A673 (cell line): ENCODE measurements at regions not wholly inside any gene's neighbourhood (a gene's known extent, or its start where the extent isn't known, plus 50 kb on each side); places are given as distances from the start of the nearest gene placed in this dataset.

Experiments used
- BruUV-seq: library from RNA; stranded (reverse); fragments of 400-500 nt; replicated peaks from 2 replicates; lab custom pipeline; 2021; lab: Mats Ljungman, UMichigan
- CTCF ChIA-PET: fragments of 300-600 bp; sonication (Branson Sonifier 250); formaldehyde crosslinking; loops from one replicate; lab custom pipeline; 2022; ENCODE audit warnings: antibody characterized with exemption; lab: Charles Lee
- POLR2A ChIA-PET: fragments of 300-600 bp; sonication (Branson Sonifier 250); formaldehyde crosslinking; loops from one replicate; lab custom pipeline; 2022; ENCODE audit warnings: antibody characterized with exemption; ENCODE audit not compliant: low non-redundant PET; lab: Charles Lee
- DNase-seq: peaks from one replicate; pipeline ENCODE4 v3.0.0-alpha.2; 2015; ENCODE audit warnings: low spot score
- H3K27ac ChIP-seq: fragments of 200-600 bp; sonication (generic); 2 replicates; pipeline ENCODE4 v1.5.1; 2016; ENCODE audit warnings: mixed run types, low read depth, mild to moderate bottlenecking, mixed read lengths, antibody characterized with exemption, low read length; ENCODE audit not compliant: poor library complexity, severe bottlenecking
- H3K27me3 ChIP-seq: fragments of 200-600 bp; sonication (generic); replicated peaks from 2 replicates; pipeline ENCODE4 v1.6.1; 2017; ENCODE audit warnings: mixed run types, low read depth, mild to moderate bottlenecking, mixed read lengths, antibody characterized with exemption, low read length; ENCODE audit not compliant: insufficient read depth, poor library complexity
- H3K36me3 ChIP-seq: fragments of 200-600 bp; sonication (generic); 2 replicates; pipeline ENCODE4 v1.6.1; 2016; ENCODE audit warnings: mixed run types, mild to moderate bottlenecking, mixed read lengths, antibody characterized with exemption, low read length; ENCODE audit not compliant: insufficient read depth, poor library complexity, severe bottlenecking
- H3K4me1 ChIP-seq: fragments of 200-600 bp; sonication (generic); 2 replicates; pipeline ENCODE4 v1.6.1; 2017; ENCODE audit warnings: mixed run types, mild to moderate bottlenecking, mixed read lengths, antibody characterized with exemption, low read length; ENCODE audit not compliant: insufficient read depth, poor library complexity, severe bottlenecking
- H3K4me3 ChIP-seq: fragments of 200-600 bp; sonication (generic); 2 replicates; pipeline ENCODE4 v1.5.1; 2016; ENCODE audit warnings: low read depth, mixed run types, mild to moderate bottlenecking, mixed read lengths, low read length; ENCODE audit not compliant: poor library complexity, severe bottlenecking
- H3K9me3 ChIP-seq: fragments of 200-600 bp; sonication (generic); 2 replicates; pipeline ENCODE4 v1.6.1; 2016; ENCODE audit warnings: mixed run types, low read depth, mild to moderate bottlenecking, mixed read lengths, antibody characterized with exemption, low read length; ENCODE audit not compliant: poor library complexity, severe bottlenecking
- CTCF ChIP-seq: fragments of 300-800, 200-600 bp; sonication (generic); conservative IDR thresholded peaks from 2 replicates; pipeline ENCODE4 v1.5.1; 2017; ENCODE audit warnings: low read depth, mild to moderate bottlenecking, antibody characterized with exemption, low read length, moderate library complexity, mixed read lengths
- EZH2 ChIP-seq: fragments of 200-600 bp; sonication (generic); IDR thresholded peaks from 2 replicates; pipeline ENCODE4 v1.6.1; 2017; ENCODE audit warnings: borderline replicate concordance, low read depth, mild to moderate bottlenecking, mixed read lengths, antibody characterized with exemption, low read length; ENCODE audit not compliant: poor library complexity, severe bottlenecking
- intact Hi-C: fragments of 100-400 bp; cut with micrococcal nuclease; formaldehyde crosslinking; loops from one replicate; pipeline ENCODE4 v1.10.0; 2022; ENCODE audit not compliant: unreplicated experiment

GRCh38 chr3:25272090-25272489 lies 156.0 kb upstream of the RARB start:
- ChIA-PET CTCF (no interaction called here), POLR2A (no interaction called here)
- BruUV-seq: no TSS peak
- intact Hi-C loops: no loop called here
- no peaks in the 10 kb centered on the region for H3K4me1 ChIP-seq
- DNase-seq: no peak
- TF ChIP-seq CTCF: no peak
- no peaks in the 10 kb centered on the region for H3K36me3 ChIP-seq
- no peak overlapping the region for H3K27ac ChIP-seq
- no peak overlapping the region for H3K4me3 ChIP-seq
- H3K27me3 ChIP-seq: no peaks in the 10 kb centered on the region
- no peaks in the 10 kb centered on the region for H3K9me3 ChIP-seq

- BruUV-seq: no TSS peak
- intact Hi-C loops: no loop called here
- ChIA-PET CTCF (no interaction called here), POLR2A (no interaction called here)
- Histone ChIP-seq H3K36me3 (no peaks in the 10 kb centered on the region), H3K4me1 (no peaks in the 10 kb centered on the region), H3K9me3 (no peaks in the 10 kb centered on the region), H3K4me3 (no peak overlapping the region), H3K27me3 (no peaks in the 10 kb centered on the region), H3K27ac (no peak overlapping the region)
- DNase-seq: no peak
- TF ChIP-seq EZH2 (no peak), CTCF (no peak)
These were observed 154.4 kb upstream of the RARB start for GRCh38 chr3:25273582-25274171.

DNA sequence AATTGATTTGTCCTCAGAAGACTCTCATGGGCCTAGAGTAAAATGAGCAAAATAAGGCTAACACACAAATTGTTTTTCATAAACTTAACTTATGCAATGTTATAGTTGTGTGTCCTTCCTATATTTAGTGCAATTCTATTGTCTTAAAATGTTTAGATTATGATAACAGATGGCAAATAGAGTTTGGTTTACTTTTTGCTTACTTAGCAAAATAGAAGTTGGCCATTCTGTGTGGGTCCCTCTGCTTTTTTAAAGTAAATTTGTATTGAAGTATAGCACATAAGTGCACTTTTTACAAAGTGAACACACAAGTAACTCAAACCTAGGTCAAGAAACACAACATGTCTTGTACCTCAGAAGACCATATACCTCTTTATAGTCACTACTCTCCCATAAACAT lies 150.6 kb upstream of the RARB start:
- peaks cover 2% of the 10 kb centered on the region for H3K27me3 ChIP-seq
- intact Hi-C loops: no loop called here
- TF ChIP-seq CTCF: no peak
- TF ChIP-seq EZH2: no peak
- no peaks in the 10 kb centered on the region for H3K36me3 ChIP-seq
- H3K9me3 ChIP-seq: no peaks in the 10 kb centered on the region
- no TSS peak for BruUV-seq
- POLR2A ChIA-PET: no interaction called here
- CTCF ChIA-PET: no interaction called here
- no peak overlapping the region for H3K27ac ChIP-seq
- H3K4me1 ChIP-seq: no peaks in the 10 kb centered on the region
- DNase-seq: no peak
- no peak overlapping the region for H3K4me3 ChIP-seq
